ENCODE measurements at regions not wholly inside any gene's neighbourhood (a gene's known extent, or its start where the extent isn't known, plus 50 kb on each side); places are given as distances from the start of the nearest gene placed in this dataset.

GRCh38 chrX:140164391-140164790, 199.1 kb upstream of the CXorf66 start:
- Histone ChIP-seq H3K4me3 (no peak overlapping the region), H3K36me3 (no peaks in the 10 kb centered on the region), H3K4me1 (no peaks in the 10 kb centered on the region), H3K27me3 (no peaks in the 10 kb centered on the region), H3K27ac (no peak overlapping the region), H3K9me3 (no peaks in the 10 kb centered on the region)
- TF ChIP-seq POLR2AphosphoS5 (IDR thresholded peaks at IDR 0.05) (no peak), EP300 (IDR thresholded peaks at IDR 0.05) (no peak), CTCF (IDR thresholded peaks at IDR 0.05) (no peak), POLR2A (IDR thresholded peaks at IDR 0.05) (no peak)
- WGBS: 65% methylated on average over 5 of the region's 5 CpGs
- no peak for DNase-seq (ENCODE audit: low spot score in 2 of 2)

GRCh38 chrX:140163371-140164159, 198.2 kb upstream of the CXorf66 start:
- no peak for DNase-seq (ENCODE audit: low spot score in 2 of 2)
- Histone ChIP-seq H3K9me3 (no peaks in the 10 kb centered on the region), H3K27ac (no peak overlapping the region), H3K4me1 (no peaks in the 10 kb centered on the region), H3K4me3 (no peak overlapping the region), H3K27me3 (no peaks in the 10 kb centered on the region), H3K36me3 (no peaks in the 10 kb centered on the region)
- WGBS: 78% methylated on average over 3 of the region's 3 CpGs
- TF ChIP-seq CTCF (IDR thresholded peaks at IDR 0.05): no peak
- no peak for TF ChIP-seq POLR2A (IDR thresholded peaks at IDR 0.05)
- TF ChIP-seq POLR2AphosphoS5 (IDR thresholded peaks at IDR 0.05): no peak
- TF ChIP-seq EP300 (IDR thresholded peaks at IDR 0.05): no peak

- H3K4me3 ChIP-seq: no peak overlapping the region
- DNase-seq (ENCODE audit: low spot score in 2 of 2): no peak
- H3K36me3 ChIP-seq: no peaks in the 10 kb centered on the region
- no peaks in the 10 kb centered on the region for H3K27me3 ChIP-seq
- H3K9me3 ChIP-seq: no peaks in the 10 kb centered on the region
- H3K4me1 ChIP-seq: no peaks in the 10 kb centered on the region
- no peak for TF ChIP-seq EP300 (IDR thresholded peaks at IDR 0.05)
- TF ChIP-seq CTCF (IDR thresholded peaks at IDR 0.05): no peak
- no peak for TF ChIP-seq POLR2AphosphoS5 (IDR thresholded peaks at IDR 0.05)
- no peak for TF ChIP-seq POLR2A (IDR thresholded peaks at IDR 0.05)
- H3K27ac ChIP-seq: no peak overlapping the region
- 48% methylated on average over 4 of the region's 4 CpGs for WGBS
Measured at GRCh38 chrX:140157611-140158010, 192.3 kb upstream of the CXorf66 start.

- no peak overlapping the region for H3K27ac ChIP-seq
- no peaks in the 10 kb centered on the region for H3K27me3 ChIP-seq
- no peaks in the 10 kb centered on the region for H3K36me3 ChIP-seq
- no peaks in the 10 kb centered on the region for H3K4me1 ChIP-seq
- DNase-seq (ENCODE audit: low spot score in 2 of 2): no peak
- H3K9me3 ChIP-seq: no peaks in the 10 kb centered on the region
- no peak overlapping the region for H3K4me3 ChIP-seq
- WGBS: 60% methylated on average over 2 of the region's 2 CpGs
- TF ChIP-seq EP300 (IDR thresholded peaks at IDR 0.05) (no peak), POLR2A (IDR thresholded peaks at IDR 0.05) (no peak), POLR2AphosphoS5 (IDR thresholded peaks at IDR 0.05) (no peak), CTCF (IDR thresholded peaks at IDR 0.05) (no peak)
Measured at GRCh38 chrX:140157143-140157542, 191.8 kb upstream of the CXorf66 start.

- H3K4me1 ChIP-seq: no peaks in the 10 kb centered on the region
- H3K27ac ChIP-seq: no peak overlapping the region
- H3K9me3 ChIP-seq: no peaks in the 10 kb centered on the region
- no peaks in the 10 kb centered on the region for H3K36me3 ChIP-seq
- H3K27me3 ChIP-seq: no peaks in the 10 kb centered on the region
- WGBS: 62% methylated on average over 4 of the region's 4 CpGs
- no peak overlapping the region for H3K4me3 ChIP-seq
- no peak for DNase-seq (ENCODE audit: low spot score in 2 of 2)
- TF ChIP-seq POLR2A (IDR thresholded peaks at IDR 0.05) (no peak), CTCF (IDR thresholded peaks at IDR 0.05) (no peak), EP300 (IDR thresholded peaks at IDR 0.05) (no peak), POLR2AphosphoS5 (IDR thresholded peaks at IDR 0.05) (no peak)
Measured at GRCh38 chrX:140151316-140151715, 186.0 kb upstream of the CXorf66 start.

Measured in suprapubic skin (tissue), 4 donors.